Fibroblast of lung (primary cell): ENCODE measurements at regions not wholly inside any gene's neighbourhood (a gene's known extent, or its start where the extent isn't known, plus 50 kb on each side); places are given as distances from the start of the nearest gene placed in this dataset.

Source experiments
- DNase-seq, 2 donors: peaks; one replicate each; pipeline versions ENCODE4 v3.0.0 to v3.0.0-alpha.2; 2010; ENCODE audit warnings: low read depth in 2 of 2
- H2AFZ ChIP-seq: 2 replicates; pipeline ENCODE4 v1.5.1; 2012; ENCODE audit warnings: low read length, control low read depth, inconsistent platforms
- H3K27ac ChIP-seq: 2 replicates; pipeline ENCODE4 v1.5.1; 2011; ENCODE audit warnings: low read length, control low read depth; ENCODE audit not compliant: insufficient read depth
- H3K27me3 ChIP-seq: 2 replicates; pipeline ENCODE4 v1.5.1; 2011; ENCODE audit warnings: mild to moderate bottlenecking, low read length; ENCODE audit not compliant: control insufficient read depth, insufficient read depth
- H3K36me3 ChIP-seq: 2 replicates; pipeline ENCODE4 v1.5.1; 2011; ENCODE audit warnings: low read length; ENCODE audit not compliant: control insufficient read depth, insufficient read depth
- H3K4me1 ChIP-seq: 2 replicates; pipeline ENCODE4 v1.5.1; 2011; ENCODE audit warnings: low read length; ENCODE audit not compliant: control insufficient read depth, insufficient read depth; ENCODE audit errors: extremely low read depth
- H3K4me2 ChIP-seq: 2 replicates; pipeline ENCODE4 v1.5.1; 2011; ENCODE audit warnings: low read length, control low read depth; ENCODE audit not compliant: insufficient read depth; ENCODE audit errors: extremely low read depth
- H3K4me3 ChIP-seq, 4 experiments: fragments of 200-600 bp in 1 of 4; sonication (generic) in 1 of 4; replicated peaks in 1 of 4; 2 replicates each; pipeline ENCODE4 v1.5.1; 2011 to 2016; ENCODE audit warnings: low read length in 4 of 4, low read depth in 3 of 4, mild to moderate bottlenecking in 3 of 4, control low read depth in 2 of 4, inconsistent platforms in 1 of 4, mixed read lengths in 1 of 4; ENCODE audit not compliant: insufficient read depth in 1 of 4; ENCODE audit errors: control extremely low read depth in 1 of 4
- H3K79me2 ChIP-seq: 2 replicates; pipeline ENCODE4 v1.5.1; 2012; ENCODE audit warnings: mild to moderate bottlenecking, low read length, inconsistent platforms; ENCODE audit not compliant: control insufficient read depth, insufficient read depth
- H3K9ac ChIP-seq: 2 replicates; pipeline ENCODE4 v1.5.1; 2011; ENCODE audit warnings: mild to moderate bottlenecking, low read length, control low read depth; ENCODE audit not compliant: insufficient read depth
- H3K9me3 ChIP-seq: 2 replicates; pipeline ENCODE4 v1.5.1; 2012; ENCODE audit warnings: low read depth, low read length; ENCODE audit not compliant: control insufficient read depth, insufficient read depth
- H4K20me1 ChIP-seq: 2 replicates; pipeline ENCODE4 v1.5.1; 2011; ENCODE audit warnings: low read length; ENCODE audit not compliant: control insufficient read depth, insufficient read depth; ENCODE audit errors: extremely low read depth
- CTCF ChIP-seq, 2 donors: IDR thresholded peaks in 1 of 2; conservative IDR thresholded peaks in 1 of 2; 1 replicate in 1 of 2; 2 replicates in 1 of 2; pipeline ENCODE4 v1.5.1; 2011 to 2012; ENCODE audit warnings: low read length in 2 of 2, control low read depth in 1 of 2, inconsistent platforms in 1 of 2, low read depth in 1 of 2, mild to moderate bottlenecking in 1 of 2
- EZH2 ChIP-seq: IDR thresholded peaks from 2 replicates; pipeline ENCODE4 v1.5.1; 2012; ENCODE audit warnings: low read length, control low read depth, mild to moderate bottlenecking; ENCODE audit errors: missing control alignments

- no peak overlapping the region for H3K9ac ChIP-seq
- H3K4me2 ChIP-seq, result no peak overlapping the region
- no peak overlapping the region for H3K4me3 ChIP-seq
- H4K20me1 ChIP-seq, result no peaks in the 10 kb centered on the region
- H3K79me2 ChIP-seq, result no peaks in the 10 kb centered on the region
- no peak overlapping the region for H3K27ac ChIP-seq
- DNase-seq, result no peak
- no peak for TF ChIP-seq EZH2
- no peak for TF ChIP-seq CTCF (conservative IDR thresholded peaks at IDR 0.05 in 1 of 2, IDR thresholded peaks at IDR 0.05 in 1 of 2; ENCODE audit: low read depth in 1 of 2, low read length in 2 of 2)
- no peaks in the 10 kb centered on the region for H3K27me3 ChIP-seq
- H3K9me3 ChIP-seq, result no peaks in the 10 kb centered on the region
- no peaks in the 10 kb centered on the region for H3K36me3 ChIP-seq
- H3K4me1 ChIP-seq, result no peaks in the 10 kb centered on the region
- H2AFZ ChIP-seq, result no peak overlapping the region
These were observed 291.4 kb upstream of the SLC30A5 start for GRCh38 chr5:68802430-68802829.

- no peak for TF ChIP-seq CTCF (conservative IDR thresholded peaks at IDR 0.05 in 1 of 2, IDR thresholded peaks at IDR 0.05 in 1 of 2; ENCODE audit: low read depth in 1 of 2, low read length in 2 of 2)
- no peak for TF ChIP-seq EZH2
- no peaks in the 10 kb centered on the region for H4K20me1 ChIP-seq
- no peak overlapping the region for H3K4me2 ChIP-seq
- H3K9ac ChIP-seq, result no peak overlapping the region
- H2AFZ ChIP-seq, result no peak overlapping the region
- H3K4me1 ChIP-seq, result no peaks in the 10 kb centered on the region
- DNase-seq, result no peak
- no peak overlapping the region for H3K27ac ChIP-seq
- H3K4me3 ChIP-seq, result no peak overlapping the region
- no peaks in the 10 kb centered on the region for H3K79me2 ChIP-seq
- H3K36me3 ChIP-seq, result no peaks in the 10 kb centered on the region
- no peaks in the 10 kb centered on the region for H3K9me3 ChIP-seq
- H3K27me3 ChIP-seq, result no peaks in the 10 kb centered on the region
These were observed 289.9 kb upstream of the SLC30A5 start for GRCh38 chr5:68803881-68804319.

- Histone ChIP-seq H3K36me3 (no peaks in the 10 kb centered on the region), H3K9me3 (no peaks in the 10 kb centered on the region), H3K4me3 (no peak overlapping the region), H3K79me2 (no peaks in the 10 kb centered on the region), H3K4me2 (no peak overlapping the region), H3K4me1 (no peaks in the 10 kb centered on the region), H2AFZ (no peak overlapping the region), H3K27ac (no peak overlapping the region), H3K27me3 (no peaks in the 10 kb centered on the region), H4K20me1 (no peaks in the 10 kb centered on the region), H3K9ac (no peak overlapping the region)
- no peak for DNase-seq
- TF ChIP-seq CTCF (conservative IDR thresholded peaks at IDR 0.05 in 1 of 2, IDR thresholded peaks at IDR 0.05 in 1 of 2; ENCODE audit: low read depth in 1 of 2, low read length in 2 of 2), result no peak
These were observed 289.5 kb upstream of the SLC30A5 start for GRCh38 chr5:68804343-68804742.
